GM23338 (cell line): ENCODE measurements at regions not wholly inside any gene's neighbourhood (a gene's known extent, or its start where the extent isn't known, plus 50 kb on each side); places are given as distances from the start of the nearest gene placed in this dataset.

ENCODE experiments used
- ATAC-seq: fragments of 200-7000 bp; cut with Tn5 transposase; 3 replicates; pipeline ENCODE4 v1.9.1; 2020
- DNase-seq: peaks from one replicate; pipeline ENCODE4 v3.0.0-alpha.2; 2015; ENCODE audit warnings: low spot score
- H2AFZ ChIP-seq: fragments of 200-600 bp; sonication (generic); 2 replicates; pipeline ENCODE4 v1.8.0; 2016; ENCODE audit warnings: antibody characterized with exemption, mild to moderate bottlenecking, moderate library complexity
- H3F3A ChIP-seq: fragments of 200-600 bp; sonication (generic); replicated peaks from 2 replicates; pipeline ENCODE4 v1.8.0; 2017; ENCODE audit warnings: antibody characterized with exemption, mixed run types, low read depth
- H3K27ac ChIP-seq: fragments of 200-600 bp; sonication (generic); 2 replicates; pipeline ENCODE4 v1.6.1; 2016; ENCODE audit warnings: low read depth
- H3K27me3 ChIP-seq: fragments of 200-600 bp; sonication (generic); 2 replicates; pipeline ENCODE4 v1.8.0; 2016; ENCODE audit warnings: mild to moderate bottlenecking, mixed run types, moderate library complexity; ENCODE audit not compliant: insufficient read depth
- H3K36me3 ChIP-seq: fragments of 200-600 bp; sonication (generic); 2 replicates; pipeline ENCODE4 v1.8.0; 2016; ENCODE audit warnings: mild to moderate bottlenecking; ENCODE audit not compliant: insufficient read depth
- H3K4me1 ChIP-seq: fragments of 200-600 bp; sonication (generic); 2 replicates; pipeline ENCODE4 v1.8.0; 2016; ENCODE audit warnings: mild to moderate bottlenecking, moderate library complexity; ENCODE audit not compliant: insufficient read depth
- H3K4me2 ChIP-seq: fragments of 200-600 bp; sonication (generic); 2 replicates; pipeline ENCODE4 v1.7.1; 2017; ENCODE audit warnings: mixed run types
- H3K4me3 ChIP-seq: fragments of 200-600 bp; sonication (generic); 2 replicates; pipeline ENCODE4 v1.6.1; 2016; ENCODE audit warnings: mixed run types
- H3K79me2 ChIP-seq: fragments of 200-600 bp; sonication (generic); replicated peaks from 2 replicates; pipeline ENCODE4 v1.8.0; 2017; ENCODE audit warnings: mild to moderate bottlenecking; ENCODE audit not compliant: insufficient read depth
- H3K9me2 ChIP-seq: fragments of 200-600 bp; sonication (generic); 2 replicates; pipeline ENCODE4 v1.8.0; 2017; ENCODE audit not compliant: insufficient read depth
- H4K20me1 ChIP-seq: fragments of 200-600 bp; sonication (generic); replicated peaks from 2 replicates; pipeline ENCODE4 v1.8.0; 2017; ENCODE audit warnings: mild to moderate bottlenecking; ENCODE audit not compliant: insufficient read depth
- H3K27ac Mint-ChIP-seq: 2 replicates; pipeline ENCODE4 v1.8.0; 2020; ENCODE audit warnings: inconsistent platforms, mild to moderate bottlenecking, moderate library complexity, mixed read lengths
- H3K27me3 Mint-ChIP-seq: 3 replicates; pipeline ENCODE4 v1.8.0; 2022; ENCODE audit warnings: low read depth, mild to moderate bottlenecking, moderate library complexity, mixed read lengths, inconsistent platforms; ENCODE audit not compliant: insufficient read depth, poor library complexity
- H3K36me3 Mint-ChIP-seq: 3 replicates; pipeline ENCODE4 v1.8.0; 2021; ENCODE audit warnings: low read depth, mild to moderate bottlenecking, inconsistent platforms, moderate library complexity, mixed read lengths
- H3K4me1 Mint-ChIP-seq: 3 replicates; pipeline ENCODE4 v1.8.0; 2020; ENCODE audit warnings: mild to moderate bottlenecking, inconsistent platforms, mixed read lengths
- H3K4me3 Mint-ChIP-seq: 3 replicates; pipeline ENCODE4 v1.8.0; 2021; ENCODE audit warnings: moderate library complexity, mild to moderate bottlenecking, inconsistent platforms, mixed read lengths
- H3K9me3 Mint-ChIP-seq: 3 replicates; pipeline ENCODE4 v1.8.0; 2020; ENCODE audit warnings: moderate library complexity, mild to moderate bottlenecking, inconsistent platforms, mixed read lengths
- CREB1 ChIP-seq: fragments of 250-450 bp; sonication (Bioruptor Pico); IDR thresholded peaks from 2 replicates; pipeline ENCODE4 v1.5.0; 2020; ENCODE audit warnings: low read depth, mild to moderate bottlenecking, moderate library complexity
- POLR2AphosphoS5 ChIP-seq: IDR thresholded peaks from 2 replicates; pipeline ENCODE4 v1.6.1; 2016; ENCODE audit warnings: antibody characterized with exemption, low read depth
- STAT1 ChIP-seq: IDR thresholded peaks from one replicate; pipeline ENCODE4 v1.6.1; 2016; ENCODE audit warnings: antibody characterized with exemption; ENCODE audit not compliant: unreplicated experiment
- TF ChIP-seq, protein P1 (sequence below), 2 experiments: fragments of 200-600 bp in 1 of 2; sonication (generic) in 1 of 2; conservative IDR thresholded peaks; 2 replicates each; pipeline versions ENCODE4 v1.5.1 to v1.6.1; 2016 to 2017; ENCODE audit warnings: antibody characterized with exemption in 2 of 2, low read depth in 2 of 2, mild to moderate bottlenecking in 2 of 2, moderate library complexity in 1 of 2
- TF ChIP-seq, protein P2 (sequence below): IDR thresholded peaks from 2 replicates; pipeline ENCODE4 v1.6.1; 2016; ENCODE audit warnings: antibody characterized with exemption

DNA sequence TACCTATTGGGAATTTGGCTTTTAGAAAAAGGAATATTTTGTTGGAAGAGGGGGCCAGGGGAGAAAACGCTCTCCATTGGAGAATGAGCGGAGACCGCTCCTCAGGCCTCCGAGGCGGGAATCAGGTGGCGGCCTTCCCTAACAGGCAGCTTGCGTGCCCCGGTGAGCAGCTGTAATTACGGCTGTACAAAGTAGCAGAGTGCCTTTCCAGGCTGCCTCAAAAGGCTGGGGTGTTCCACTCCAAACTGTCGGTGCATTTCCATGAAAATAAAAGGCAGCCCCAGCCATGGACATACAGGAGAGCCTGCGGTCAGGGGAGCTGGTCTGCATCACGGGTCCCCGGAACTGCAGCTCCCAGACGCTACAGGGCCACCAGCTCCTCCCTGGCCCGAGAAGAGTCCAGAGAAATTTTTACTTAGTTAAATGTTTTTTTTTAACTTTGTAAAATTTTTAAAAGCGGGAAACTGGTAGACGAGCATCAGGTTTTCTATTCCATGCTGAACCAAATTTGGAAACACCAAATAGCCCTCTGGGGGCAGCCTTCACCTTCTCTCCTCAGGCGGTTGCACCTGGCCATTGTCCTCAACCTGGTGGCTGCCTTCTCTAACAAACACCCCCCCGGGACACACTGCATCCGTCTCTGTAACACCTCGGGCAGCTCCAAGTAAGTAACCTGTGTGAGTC is 209.3 kb upstream of the SALL3 start:
- Histone ChIP-seq H3K9me2 (no peaks in the 10 kb centered on the region), H3K4me1 (no peaks in the 10 kb centered on the region), H3K79me2 (no peaks in the 10 kb centered on the region), H3K4me2 (no peak overlapping the region), H4K20me1 (no peaks in the 10 kb centered on the region), H2AFZ (no peak overlapping the region), H3K27me3 (no peaks in the 10 kb centered on the region), H3K36me3 (no peaks in the 10 kb centered on the region), H3K4me3 (no peak overlapping the region), H3K27ac (no peak overlapping the region), H3F3A (no peaks in the 10 kb centered on the region)
- Mint-ChIP-seq H3K27me3 (peaks cover 15% of the 10 kb centered on the region), H3K27ac (no peak overlapping the region), H3K36me3 (peaks cover 21% of the 10 kb centered on the region), H3K4me1 (peaks cover 6% of the 10 kb centered on the region; the same call in 1 of the 3 replicates), H3K4me3 (no peak overlapping the region), H3K9me3 (peaks cover 92% of the 10 kb centered on the region)
- TF ChIP-seq CREB1 (CRISPR knock-in tag): no peak
- TF ChIP-seq, protein P1, sequence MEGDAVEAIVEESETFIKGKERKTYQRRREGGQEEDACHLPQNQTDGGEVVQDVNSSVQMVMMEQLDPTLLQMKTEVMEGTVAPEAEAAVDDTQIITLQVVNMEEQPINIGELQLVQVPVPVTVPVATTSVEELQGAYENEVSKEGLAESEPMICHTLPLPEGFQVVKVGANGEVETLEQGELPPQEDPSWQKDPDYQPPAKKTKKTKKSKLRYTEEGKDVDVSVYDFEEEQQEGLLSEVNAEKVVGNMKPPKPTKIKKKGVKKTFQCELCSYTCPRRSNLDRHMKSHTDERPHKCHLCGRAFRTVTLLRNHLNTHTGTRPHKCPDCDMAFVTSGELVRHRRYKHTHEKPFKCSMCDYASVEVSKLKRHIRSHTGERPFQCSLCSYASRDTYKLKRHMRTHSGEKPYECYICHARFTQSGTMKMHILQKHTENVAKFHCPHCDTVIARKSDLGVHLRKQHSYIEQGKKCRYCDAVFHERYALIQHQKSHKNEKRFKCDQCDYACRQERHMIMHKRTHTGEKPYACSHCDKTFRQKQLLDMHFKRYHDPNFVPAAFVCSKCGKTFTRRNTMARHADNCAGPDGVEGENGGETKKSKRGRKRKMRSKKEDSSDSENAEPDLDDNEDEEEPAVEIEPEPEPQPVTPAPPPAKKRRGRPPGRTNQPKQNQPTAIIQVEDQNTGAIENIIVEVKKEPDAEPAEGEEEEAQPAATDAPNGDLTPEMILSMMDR (conservative IDR thresholded peaks at IDR 0.05; ENCODE audit: low read depth in 2 of 2): peak in 1 of 2 experiments; percentile 26; a peak in 1 of 4 replicates
- DNase-seq (peak; percentile 25), ATAC-seq (peak; percentile 66)

DNA sequence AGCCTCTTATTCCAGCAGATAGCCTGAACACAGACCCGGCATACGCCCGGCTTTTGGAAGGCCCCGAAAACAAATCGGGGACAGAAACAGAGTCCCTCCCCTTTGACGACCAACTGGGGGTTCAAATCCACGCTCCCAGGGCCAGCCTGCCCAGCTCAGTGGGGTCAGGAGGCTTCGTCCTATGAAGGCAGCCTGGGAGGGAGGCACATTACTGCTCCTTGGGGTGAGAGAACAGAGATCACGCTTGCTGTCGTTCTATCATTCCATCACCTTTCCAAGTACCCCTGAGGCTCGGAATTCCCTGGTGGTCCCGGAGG is 208.8 kb upstream of the SALL3 start:
- no peak overlapping the region for H3K27ac ChIP-seq
- Mint-ChIP-seq H3K36me3 (peaks cover 21% of the 10 kb centered on the region), H3K4me1 (peaks cover 6% of the 10 kb centered on the region; the same call in 1 of the 3 replicates), H3K4me3 (no peak overlapping the region), H3K27me3 (peaks cover 15% of the 10 kb centered on the region), H3K27ac (no peak overlapping the region), H3K9me3 (peaks cover 92% of the 10 kb centered on the region)
- no peak for ATAC-seq
- H3K27me3 ChIP-seq: no peaks in the 10 kb centered on the region
- no peaks in the 10 kb centered on the region for H3K4me1 ChIP-seq
- H4K20me1 ChIP-seq: no peaks in the 10 kb centered on the region
- H3K79me2 ChIP-seq: no peaks in the 10 kb centered on the region
- DNase-seq: no peak
- TF ChIP-seq STAT1 (no peak), POLR2AphosphoS5 (no peak)
- TF ChIP-seq, protein P2, sequence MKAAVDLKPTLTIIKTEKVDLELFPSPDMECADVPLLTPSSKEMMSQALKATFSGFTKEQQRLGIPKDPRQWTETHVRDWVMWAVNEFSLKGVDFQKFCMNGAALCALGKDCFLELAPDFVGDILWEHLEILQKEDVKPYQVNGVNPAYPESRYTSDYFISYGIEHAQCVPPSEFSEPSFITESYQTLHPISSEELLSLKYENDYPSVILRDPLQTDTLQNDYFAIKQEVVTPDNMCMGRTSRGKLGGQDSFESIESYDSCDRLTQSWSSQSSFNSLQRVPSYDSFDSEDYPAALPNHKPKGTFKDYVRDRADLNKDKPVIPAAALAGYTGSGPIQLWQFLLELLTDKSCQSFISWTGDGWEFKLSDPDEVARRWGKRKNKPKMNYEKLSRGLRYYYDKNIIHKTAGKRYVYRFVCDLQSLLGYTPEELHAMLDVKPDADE: no peak
- TF ChIP-seq, protein P1 (conservative IDR thresholded peaks at IDR 0.05; ENCODE audit: low read depth in 2 of 2): no peak
- no peaks in the 10 kb centered on the region for H3K9me2 ChIP-seq
- H3K36me3 ChIP-seq: no peaks in the 10 kb centered on the region
- H3K4me3 ChIP-seq: no peak overlapping the region
- H3K4me2 ChIP-seq: no peak overlapping the region
- H2AFZ ChIP-seq: no peak overlapping the region
- H3F3A ChIP-seq: no peaks in the 10 kb centered on the region
